Cardiac fibroblast (primary cell): ENCODE measurements at regions not wholly inside any gene's neighbourhood (a gene's known extent, or its start where the extent isn't known, plus 50 kb on each side); places are given as distances from the start of the nearest gene placed in this dataset.

Source experiments
- DNase-seq, 2 donors: peaks; one replicate each; pipeline versions ENCODE4 v3.0.0 to v3.0.0-alpha.2; 2010; ENCODE audit warnings: low read depth in 2 of 2
- H3K4me3 ChIP-seq, 2 donors: replicated peaks in 1 of 2; 1 replicate in 1 of 2; 2 replicates in 1 of 2; pipeline ENCODE4 v1.5.1; 2011; ENCODE audit warnings: low read depth in 2 of 2, low read length in 2 of 2, mild to moderate bottlenecking in 2 of 2, moderate library complexity in 1 of 2
- TF ChIP-seq, protein P1 (sequence below): IDR thresholded peaks from one replicate; pipeline ENCODE4 v1.5.1; 2011; ENCODE audit warnings: low read depth, mild to moderate bottlenecking, low read length, inconsistent platforms

- peak; percentile 68 to 89 for DNase-seq
- TF ChIP-seq, protein P1, sequence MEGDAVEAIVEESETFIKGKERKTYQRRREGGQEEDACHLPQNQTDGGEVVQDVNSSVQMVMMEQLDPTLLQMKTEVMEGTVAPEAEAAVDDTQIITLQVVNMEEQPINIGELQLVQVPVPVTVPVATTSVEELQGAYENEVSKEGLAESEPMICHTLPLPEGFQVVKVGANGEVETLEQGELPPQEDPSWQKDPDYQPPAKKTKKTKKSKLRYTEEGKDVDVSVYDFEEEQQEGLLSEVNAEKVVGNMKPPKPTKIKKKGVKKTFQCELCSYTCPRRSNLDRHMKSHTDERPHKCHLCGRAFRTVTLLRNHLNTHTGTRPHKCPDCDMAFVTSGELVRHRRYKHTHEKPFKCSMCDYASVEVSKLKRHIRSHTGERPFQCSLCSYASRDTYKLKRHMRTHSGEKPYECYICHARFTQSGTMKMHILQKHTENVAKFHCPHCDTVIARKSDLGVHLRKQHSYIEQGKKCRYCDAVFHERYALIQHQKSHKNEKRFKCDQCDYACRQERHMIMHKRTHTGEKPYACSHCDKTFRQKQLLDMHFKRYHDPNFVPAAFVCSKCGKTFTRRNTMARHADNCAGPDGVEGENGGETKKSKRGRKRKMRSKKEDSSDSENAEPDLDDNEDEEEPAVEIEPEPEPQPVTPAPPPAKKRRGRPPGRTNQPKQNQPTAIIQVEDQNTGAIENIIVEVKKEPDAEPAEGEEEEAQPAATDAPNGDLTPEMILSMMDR = peak; percentile 30
These were observed 319.3 kb upstream of the NOVA1 start for GRCh38 chr14:26917086-26917485.

GRCh38 chr14:26925876-26926584 lies 328.2 kb upstream of the NOVA1 start:
- peak; percentile 32 to 39 for DNase-seq
- TF ChIP-seq, protein P1 = no peak
- H3K4me3 ChIP-seq = no peak overlapping the region

More at GRCh38 chr14:26917086-26917485, 319.3 kb upstream of the NOVA1 start:
- no peak overlapping the region for H3K4me3 ChIP-seq

DNA sequence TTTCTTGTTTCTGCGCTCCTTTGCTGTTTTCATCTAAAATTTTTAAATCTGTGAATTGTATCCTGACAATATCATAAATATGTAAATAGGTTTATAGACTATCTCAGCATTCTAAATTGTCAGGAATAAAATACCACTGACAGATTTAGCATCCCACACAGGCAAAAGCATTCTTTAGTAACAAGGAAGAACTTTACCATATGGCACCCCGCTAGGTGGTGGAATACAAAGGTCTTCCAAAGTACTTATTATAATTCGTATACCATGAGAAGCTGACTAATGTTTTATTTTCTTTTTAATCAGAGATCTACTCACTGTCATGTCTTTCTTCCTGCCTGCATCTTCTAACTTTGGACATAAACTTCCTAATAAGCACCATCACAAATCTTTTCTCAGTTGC lies 328.8 kb upstream of the NOVA1 start:
- DNase-seq = no peak
- no peak overlapping the region for H3K4me3 ChIP-seq
- TF ChIP-seq, protein P1 = no peak

DNA sequence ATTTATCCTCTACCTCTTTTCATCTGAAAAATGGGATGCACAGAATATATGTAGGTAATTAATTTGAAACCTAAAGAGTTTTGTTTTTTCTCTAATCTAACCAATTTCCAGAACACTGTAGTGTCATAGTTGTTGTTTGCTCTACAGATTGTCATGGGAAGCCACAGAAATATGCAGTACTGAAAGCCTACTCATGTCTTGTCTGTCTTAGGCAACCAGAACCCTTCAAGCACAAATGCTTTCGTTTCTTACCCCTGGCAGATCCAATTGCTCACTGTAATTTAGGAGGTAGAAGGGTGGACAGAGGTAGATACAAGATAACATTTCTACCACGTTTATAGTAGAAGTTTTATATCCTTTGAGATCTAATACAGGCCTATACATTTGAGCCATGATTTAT lies 330.2 kb upstream of the NOVA1 start:
- DNase-seq = no peak
- TF ChIP-seq, protein P1 = no peak
- H3K4me3 ChIP-seq = no peak overlapping the region

GRCh38 chr14:26929361-26929760 lies 331.5 kb upstream of the NOVA1 start:
- DNase-seq = no peak
- no peak overlapping the region for H3K4me3 ChIP-seq
- TF ChIP-seq, protein P1 = no peak

GRCh38 chr14:26930576-26930975 lies 332.7 kb upstream of the NOVA1 start:
- TF ChIP-seq, protein P1 = no peak
- no peak overlapping the region for H3K4me3 ChIP-seq
- DNase-seq = peak; percentile 9 to 22

- DNase-seq = no peak
- TF ChIP-seq, protein P1 = no peak
- H3K4me3 ChIP-seq = no peak overlapping the region
These were observed 334.8 kb upstream of the NOVA1 start for GRCh38 chr14:26932606-26933005.
